KMS-11 (cell line): ENCODE measurements at regions not wholly inside any gene's neighbourhood (a gene's known extent, or its start where the extent isn't known, plus 50 kb on each side); places are given as distances from the start of the nearest gene placed in this dataset.
"Not testable (repeated sequence)": the region's sequence is repeated elsewhere in the genome, so short reads cannot be mapped to it uniquely, and the experiment has no call there.

Source experiments
- H2AFZ ChIP-seq: fragments of 200-600 bp; sonication (generic); 2 replicates; pipeline ENCODE4 v1.6.1; 2016; ENCODE audit warnings: antibody characterized with exemption, mixed run types, low read depth
- H3K27ac ChIP-seq: fragments of 200-600 bp; sonication (generic); 2 replicates; pipeline ENCODE4 v1.6.1; 2016; ENCODE audit warnings: mild to moderate bottlenecking, mixed run types
- H3K27me3 ChIP-seq: fragments of 200-600 bp; sonication (generic); 2 replicates; pipeline ENCODE4 v1.6.1; 2017; ENCODE audit warnings: mild to moderate bottlenecking, low read depth, mixed run types, moderate library complexity; ENCODE audit not compliant: insufficient read depth
- H3K36me3 ChIP-seq: fragments of 200-600 bp; sonication (generic); 2 replicates; pipeline ENCODE4 v1.6.1; 2017; ENCODE audit warnings: mild to moderate bottlenecking, mixed run types; ENCODE audit not compliant: insufficient read depth
- H3K4me1 ChIP-seq: fragments of 200-600 bp; sonication (generic); 2 replicates; pipeline ENCODE4 v1.6.1; 2016; ENCODE audit warnings: mild to moderate bottlenecking, low read depth, mixed run types; ENCODE audit not compliant: poor library complexity, severe bottlenecking
- H3K4me2 ChIP-seq: fragments of 200-600 bp; sonication (generic); 2 replicates; pipeline ENCODE4 v1.7.0; 2016; ENCODE audit warnings: mild to moderate bottlenecking, mixed run types
- H3K4me3 ChIP-seq: fragments of 200-600 bp; sonication (generic); IDR thresholded peaks from 2 replicates; pipeline ENCODE4 v1.6.1; 2017; ENCODE audit warnings: low read depth, low read length, mixed read lengths; ENCODE audit not compliant: insufficient read depth
- H3K79me2 ChIP-seq: fragments of 200-600 bp; sonication (generic); 2 replicates; pipeline ENCODE4 v1.6.1; 2016; ENCODE audit warnings: low read depth, mixed run types; ENCODE audit not compliant: insufficient read depth
- H3K9ac ChIP-seq: fragments of 200-600 bp; sonication (generic); 2 replicates; pipeline ENCODE4 v1.6.1; 2016; ENCODE audit warnings: mild to moderate bottlenecking, mixed run types
- H4K20me1 ChIP-seq: fragments of 200-600 bp; sonication (generic); 2 replicates; pipeline ENCODE4 v1.6.1; 2016; ENCODE audit warnings: mild to moderate bottlenecking, mixed run types; ENCODE audit not compliant: insufficient read depth
- TF ChIP-seq, protein P1 (sequence below): fragments of 200-600 bp; sonication (generic); conservative IDR thresholded peaks from 2 replicates; pipeline ENCODE4 v1.6.1; 2017; ENCODE audit warnings: low read depth, mild to moderate bottlenecking, antibody characterized with exemption, low read length, moderate library complexity, mixed read lengths

DNA sequence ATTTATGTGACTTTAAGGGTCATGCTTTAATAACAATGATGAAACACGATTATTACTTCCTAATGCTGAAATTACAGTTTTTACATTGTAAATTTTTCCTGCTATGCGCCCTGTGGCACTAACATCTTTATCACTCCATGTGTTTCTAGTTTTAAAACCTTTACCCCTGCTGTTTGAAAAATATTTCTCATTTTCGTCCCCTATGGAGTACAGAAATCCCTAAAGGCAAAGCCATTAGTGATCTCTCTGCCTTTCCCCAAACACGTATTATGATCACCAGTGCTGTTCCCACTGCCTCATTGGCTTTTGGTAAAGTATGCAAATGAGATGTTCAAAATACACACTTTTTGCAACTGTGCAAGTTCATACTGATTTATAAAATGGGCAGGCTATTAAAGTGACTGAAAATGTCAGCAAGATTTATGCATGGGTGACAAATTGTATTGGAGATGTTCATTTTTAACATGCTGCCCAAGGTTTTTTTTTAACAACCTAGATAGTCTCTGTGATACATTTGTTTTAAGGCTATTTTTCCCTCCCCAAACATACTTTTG is 1468.2 kb upstream of the ACVR2A start:
- H3K4me2 ChIP-seq: no peak overlapping the region
- no peak overlapping the region for H3K27ac ChIP-seq
- TF ChIP-seq, protein P1, sequence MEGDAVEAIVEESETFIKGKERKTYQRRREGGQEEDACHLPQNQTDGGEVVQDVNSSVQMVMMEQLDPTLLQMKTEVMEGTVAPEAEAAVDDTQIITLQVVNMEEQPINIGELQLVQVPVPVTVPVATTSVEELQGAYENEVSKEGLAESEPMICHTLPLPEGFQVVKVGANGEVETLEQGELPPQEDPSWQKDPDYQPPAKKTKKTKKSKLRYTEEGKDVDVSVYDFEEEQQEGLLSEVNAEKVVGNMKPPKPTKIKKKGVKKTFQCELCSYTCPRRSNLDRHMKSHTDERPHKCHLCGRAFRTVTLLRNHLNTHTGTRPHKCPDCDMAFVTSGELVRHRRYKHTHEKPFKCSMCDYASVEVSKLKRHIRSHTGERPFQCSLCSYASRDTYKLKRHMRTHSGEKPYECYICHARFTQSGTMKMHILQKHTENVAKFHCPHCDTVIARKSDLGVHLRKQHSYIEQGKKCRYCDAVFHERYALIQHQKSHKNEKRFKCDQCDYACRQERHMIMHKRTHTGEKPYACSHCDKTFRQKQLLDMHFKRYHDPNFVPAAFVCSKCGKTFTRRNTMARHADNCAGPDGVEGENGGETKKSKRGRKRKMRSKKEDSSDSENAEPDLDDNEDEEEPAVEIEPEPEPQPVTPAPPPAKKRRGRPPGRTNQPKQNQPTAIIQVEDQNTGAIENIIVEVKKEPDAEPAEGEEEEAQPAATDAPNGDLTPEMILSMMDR: no peak
- H3K79me2 ChIP-seq: no peaks in the 10 kb centered on the region
- no peaks in the 10 kb centered on the region for H3K4me1 ChIP-seq
- no peak overlapping the region for H3K9ac ChIP-seq
- H3K27me3 ChIP-seq: no peaks in the 10 kb centered on the region
- H4K20me1 ChIP-seq: no peaks in the 10 kb centered on the region
- H2AFZ ChIP-seq: no peak overlapping the region
- no peak overlapping the region for H3K4me3 ChIP-seq
- H3K36me3 ChIP-seq: no peaks in the 10 kb centered on the region

DNA sequence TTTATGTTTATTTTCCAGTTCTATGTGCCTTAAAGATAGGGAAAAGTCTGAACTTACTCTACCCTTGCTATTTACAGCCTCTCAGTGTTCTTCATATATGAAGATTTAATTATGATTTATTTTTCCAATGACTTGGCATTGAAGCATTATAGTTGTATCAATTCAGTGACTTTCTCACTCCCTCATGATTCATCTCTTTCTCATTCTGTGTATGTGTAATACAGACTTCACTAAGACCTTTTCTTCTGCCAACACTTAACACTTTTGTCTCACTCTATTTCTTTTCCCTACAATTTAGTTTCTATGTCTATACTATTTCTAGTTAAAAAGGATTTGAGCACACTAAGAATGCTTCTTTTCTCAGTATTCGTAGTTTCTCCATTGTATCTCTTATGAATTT is 1470.3 kb upstream of the ACVR2A start:
- Histone ChIP-seq H3K9ac (no peak overlapping the region), H3K4me3 (no peak overlapping the region), H3K27me3 (no peaks in the 10 kb centered on the region), H2AFZ (no peak overlapping the region), H3K27ac (no peak overlapping the region), H3K36me3 (no peaks in the 10 kb centered on the region), H3K4me2 (no peak overlapping the region), H4K20me1 (no peaks in the 10 kb centered on the region), H3K79me2 (no peaks in the 10 kb centered on the region), H3K4me1 (no peaks in the 10 kb centered on the region)
- TF ChIP-seq, protein P1: no peak

DNA sequence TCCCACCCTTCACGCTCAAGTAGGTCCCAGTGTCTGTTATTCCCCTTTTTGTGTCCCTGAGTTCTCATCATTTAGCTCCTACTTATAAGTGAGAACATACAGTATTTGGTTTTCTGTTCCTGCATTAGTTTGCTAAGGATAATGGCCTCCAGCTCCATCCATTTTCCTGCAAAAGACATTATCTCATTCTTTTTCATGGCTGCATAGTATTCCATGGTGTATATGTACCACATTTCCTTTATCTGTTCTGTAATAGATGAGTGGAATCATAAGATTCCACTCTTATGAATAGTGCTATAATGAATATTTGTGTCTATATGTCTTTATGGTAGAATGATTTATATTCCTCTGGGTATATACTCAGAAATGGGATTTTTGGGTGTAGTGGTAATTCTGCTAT is 1473.5 kb upstream of the ACVR2A start:
- H3K36me3 ChIP-seq, H3K4me1 ChIP-seq, H3K4me2 ChIP-seq, H2AFZ ChIP-seq, H3K9ac ChIP-seq, H3K27me3 ChIP-seq, H4K20me1 ChIP-seq, H3K79me2 ChIP-seq, H3K27ac ChIP-seq, H3K4me3 ChIP-seq: not testable (repeated sequence)

DNA sequence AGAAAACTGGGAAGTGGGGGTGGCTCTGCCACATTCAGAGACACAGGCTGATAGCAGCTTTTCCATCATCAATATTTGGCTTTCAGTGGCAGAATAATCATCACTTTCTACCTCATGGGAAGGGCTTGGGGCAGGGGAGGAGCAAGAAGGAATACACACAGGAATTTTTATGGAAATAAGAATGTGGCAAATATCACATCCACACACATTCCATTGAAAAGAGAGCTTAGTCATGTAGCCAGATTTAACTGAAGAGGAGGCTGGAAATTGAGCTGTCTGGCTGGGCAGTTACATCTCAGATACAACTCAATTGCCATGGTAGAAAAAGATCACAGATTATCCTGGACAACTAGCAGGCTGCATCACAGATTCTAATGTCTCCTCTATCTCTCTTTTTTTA is 1474.0 kb upstream of the ACVR2A start:
- no peaks in the 10 kb centered on the region for H3K27me3 ChIP-seq
- H3K36me3 ChIP-seq: no peaks in the 10 kb centered on the region
- H4K20me1 ChIP-seq: no peaks in the 10 kb centered on the region
- TF ChIP-seq, protein P1: no peak
- no peak overlapping the region for H2AFZ ChIP-seq
- no peak overlapping the region for H3K27ac ChIP-seq
- H3K9ac ChIP-seq: no peak overlapping the region
- H3K79me2 ChIP-seq: no peaks in the 10 kb centered on the region
- H3K4me1 ChIP-seq: no peaks in the 10 kb centered on the region
- H3K4me3 ChIP-seq: no peak overlapping the region
- no peak overlapping the region for H3K4me2 ChIP-seq

DNA sequence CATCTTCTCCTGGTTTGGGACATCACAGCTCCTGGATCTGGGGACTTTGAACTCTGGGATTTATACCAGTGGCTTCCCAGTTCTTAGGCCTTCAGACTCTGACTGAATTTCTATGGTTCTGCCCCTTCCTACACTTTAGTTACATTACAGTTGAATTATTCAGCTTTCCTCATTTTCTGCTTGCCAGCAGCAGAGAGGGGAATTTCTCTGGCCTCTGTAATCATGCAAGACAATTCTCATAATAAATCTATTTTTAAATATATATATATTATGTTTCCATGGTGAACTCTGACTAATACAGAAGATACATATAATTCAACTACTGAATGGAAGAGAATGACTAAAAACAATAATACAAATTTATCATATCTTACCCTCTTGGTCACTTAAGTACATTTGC is 1478.6 kb upstream of the ACVR2A start:
- no peak overlapping the region for H3K9ac ChIP-seq
- H2AFZ ChIP-seq: no peak overlapping the region
- no peaks in the 10 kb centered on the region for H3K79me2 ChIP-seq
- no peak overlapping the region for H3K4me3 ChIP-seq
- no peak overlapping the region for H3K4me2 ChIP-seq
- no peaks in the 10 kb centered on the region for H3K36me3 ChIP-seq
- H4K20me1 ChIP-seq: no peaks in the 10 kb centered on the region
- H3K4me1 ChIP-seq: no peaks in the 10 kb centered on the region
- H3K27me3 ChIP-seq: no peaks in the 10 kb centered on the region
- TF ChIP-seq, protein P1: no peak
- no peak overlapping the region for H3K27ac ChIP-seq
